ENCODE measurements at regions not wholly inside any gene's neighbourhood (a gene's known extent, or its start where the extent isn't known, plus 50 kb on each side); places are given as distances from the start of the nearest gene placed in this dataset.

DNA sequence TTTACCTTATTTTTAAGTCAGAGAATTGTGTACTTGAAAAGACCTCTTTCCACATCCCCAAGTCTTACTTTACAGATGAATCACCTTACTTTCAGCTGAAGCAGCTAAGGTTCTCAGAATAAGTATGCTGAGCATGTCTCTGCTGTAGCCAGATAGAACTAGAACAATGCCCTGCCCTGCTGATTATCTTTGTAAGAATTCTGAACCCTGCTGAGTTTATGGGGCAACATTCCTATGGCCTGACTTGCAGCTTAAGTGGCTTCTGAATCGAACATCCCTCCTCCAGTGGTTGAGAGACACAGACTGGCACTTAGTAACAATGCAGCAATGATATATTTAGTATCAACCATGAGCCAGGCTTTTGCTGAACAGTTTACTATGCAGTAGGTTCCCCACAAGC lies 592.0 kb upstream of the WWC1 start (continued):
- TF ChIP-seq, protein P1, sequence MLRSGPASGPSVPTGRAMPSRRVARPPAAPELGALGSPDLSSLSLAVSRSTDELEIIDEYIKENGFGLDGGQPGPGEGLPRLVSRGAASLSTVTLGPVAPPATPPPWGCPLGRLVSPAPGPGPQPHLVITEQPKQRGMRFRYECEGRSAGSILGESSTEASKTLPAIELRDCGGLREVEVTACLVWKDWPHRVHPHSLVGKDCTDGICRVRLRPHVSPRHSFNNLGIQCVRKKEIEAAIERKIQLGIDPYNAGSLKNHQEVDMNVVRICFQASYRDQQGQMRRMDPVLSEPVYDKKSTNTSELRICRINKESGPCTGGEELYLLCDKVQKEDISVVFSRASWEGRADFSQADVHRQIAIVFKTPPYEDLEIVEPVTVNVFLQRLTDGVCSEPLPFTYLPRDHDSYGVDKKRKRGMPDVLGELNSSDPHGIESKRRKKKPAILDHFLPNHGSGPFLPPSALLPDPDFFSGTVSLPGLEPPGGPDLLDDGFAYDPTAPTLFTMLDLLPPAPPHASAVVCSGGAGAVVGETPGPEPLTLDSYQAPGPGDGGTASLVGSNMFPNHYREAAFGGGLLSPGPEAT (IDR thresholded peaks at IDR 0.05; ENCODE audit: low read depth): no peak
- TF ChIP-seq, protein P2, sequence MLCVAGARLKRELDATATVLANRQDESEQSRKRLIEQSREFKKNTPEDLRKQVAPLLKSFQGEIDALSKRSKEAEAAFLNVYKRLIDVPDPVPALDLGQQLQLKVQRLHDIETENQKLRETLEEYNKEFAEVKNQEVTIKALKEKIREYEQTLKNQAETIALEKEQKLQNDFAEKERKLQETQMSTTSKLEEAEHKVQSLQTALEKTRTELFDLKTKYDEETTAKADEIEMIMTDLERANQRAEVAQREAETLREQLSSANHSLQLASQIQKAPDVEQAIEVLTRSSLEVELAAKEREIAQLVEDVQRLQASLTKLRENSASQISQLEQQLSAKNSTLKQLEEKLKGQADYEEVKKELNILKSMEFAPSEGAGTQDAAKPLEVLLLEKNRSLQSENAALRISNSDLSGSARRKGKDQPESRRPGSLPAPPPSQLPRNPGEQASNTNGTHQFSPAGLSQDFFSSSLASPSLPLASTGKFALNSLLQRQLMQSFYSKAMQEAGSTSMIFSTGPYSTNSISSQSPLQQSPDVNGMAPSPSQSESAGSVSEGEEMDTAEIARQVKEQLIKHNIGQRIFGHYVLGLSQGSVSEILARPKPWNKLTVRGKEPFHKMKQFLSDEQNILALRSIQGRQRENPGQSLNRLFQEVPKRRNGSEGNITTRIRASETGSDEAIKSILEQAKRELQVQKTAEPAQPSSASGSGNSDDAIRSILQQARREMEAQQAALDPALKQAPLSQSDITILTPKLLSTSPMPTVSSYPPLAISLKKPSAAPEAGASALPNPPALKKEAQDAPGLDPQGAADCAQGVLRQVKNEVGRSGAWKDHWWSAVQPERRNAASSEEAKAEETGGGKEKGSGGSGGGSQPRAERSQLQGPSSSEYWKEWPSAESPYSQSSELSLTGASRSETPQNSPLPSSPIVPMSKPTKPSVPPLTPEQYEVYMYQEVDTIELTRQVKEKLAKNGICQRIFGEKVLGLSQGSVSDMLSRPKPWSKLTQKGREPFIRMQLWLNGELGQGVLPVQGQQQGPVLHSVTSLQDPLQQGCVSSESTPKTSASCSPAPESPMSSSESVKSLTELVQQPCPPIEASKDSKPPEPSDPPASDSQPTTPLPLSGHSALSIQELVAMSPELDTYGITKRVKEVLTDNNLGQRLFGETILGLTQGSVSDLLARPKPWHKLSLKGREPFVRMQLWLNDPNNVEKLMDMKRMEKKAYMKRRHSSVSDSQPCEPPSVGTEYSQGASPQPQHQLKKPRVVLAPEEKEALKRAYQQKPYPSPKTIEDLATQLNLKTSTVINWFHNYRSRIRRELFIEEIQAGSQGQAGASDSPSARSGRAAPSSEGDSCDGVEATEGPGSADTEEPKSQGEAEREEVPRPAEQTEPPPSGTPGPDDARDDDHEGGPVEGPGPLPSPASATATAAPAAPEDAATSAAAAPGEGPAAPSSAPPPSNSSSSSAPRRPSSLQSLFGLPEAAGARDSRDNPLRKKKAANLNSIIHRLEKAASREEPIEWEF (IDR thresholded peaks at IDR 0.05; ENCODE audit: insufficient replicate concordance, low read depth, low read length): no peak
- TF ChIP-seq, protein P3, sequence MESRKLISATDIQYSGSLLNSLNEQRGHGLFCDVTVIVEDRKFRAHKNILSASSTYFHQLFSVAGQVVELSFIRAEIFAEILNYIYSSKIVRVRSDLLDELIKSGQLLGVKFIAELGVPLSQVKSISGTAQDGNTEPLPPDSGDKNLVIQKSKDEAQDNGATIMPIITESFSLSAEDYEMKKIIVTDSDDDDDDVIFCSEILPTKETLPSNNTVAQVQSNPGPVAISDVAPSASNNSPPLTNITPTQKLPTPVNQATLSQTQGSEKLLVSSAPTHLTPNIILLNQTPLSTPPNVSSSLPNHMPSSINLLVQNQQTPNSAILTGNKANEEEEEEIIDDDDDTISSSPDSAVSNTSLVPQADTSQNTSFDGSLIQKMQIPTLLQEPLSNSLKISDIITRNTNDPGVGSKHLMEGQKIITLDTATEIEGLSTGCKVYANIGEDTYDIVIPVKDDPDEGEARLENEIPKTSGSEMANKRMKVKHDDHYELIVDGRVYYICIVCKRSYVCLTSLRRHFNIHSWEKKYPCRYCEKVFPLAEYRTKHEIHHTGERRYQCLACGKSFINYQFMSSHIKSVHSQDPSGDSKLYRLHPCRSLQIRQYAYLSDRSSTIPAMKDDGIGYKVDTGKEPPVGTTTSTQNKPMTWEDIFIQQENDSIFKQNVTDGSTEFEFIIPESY (IDR thresholded peaks at IDR 0.05): no peak
- no peak for TF ChIP-seq PAX8 (IDR thresholded peaks at IDR 0.05)
- TF ChIP-seq POLR2AphosphoS5 (IDR thresholded peaks at IDR 0.05; ENCODE audit: low read length): no peak
- TF ChIP-seq, protein P4, sequence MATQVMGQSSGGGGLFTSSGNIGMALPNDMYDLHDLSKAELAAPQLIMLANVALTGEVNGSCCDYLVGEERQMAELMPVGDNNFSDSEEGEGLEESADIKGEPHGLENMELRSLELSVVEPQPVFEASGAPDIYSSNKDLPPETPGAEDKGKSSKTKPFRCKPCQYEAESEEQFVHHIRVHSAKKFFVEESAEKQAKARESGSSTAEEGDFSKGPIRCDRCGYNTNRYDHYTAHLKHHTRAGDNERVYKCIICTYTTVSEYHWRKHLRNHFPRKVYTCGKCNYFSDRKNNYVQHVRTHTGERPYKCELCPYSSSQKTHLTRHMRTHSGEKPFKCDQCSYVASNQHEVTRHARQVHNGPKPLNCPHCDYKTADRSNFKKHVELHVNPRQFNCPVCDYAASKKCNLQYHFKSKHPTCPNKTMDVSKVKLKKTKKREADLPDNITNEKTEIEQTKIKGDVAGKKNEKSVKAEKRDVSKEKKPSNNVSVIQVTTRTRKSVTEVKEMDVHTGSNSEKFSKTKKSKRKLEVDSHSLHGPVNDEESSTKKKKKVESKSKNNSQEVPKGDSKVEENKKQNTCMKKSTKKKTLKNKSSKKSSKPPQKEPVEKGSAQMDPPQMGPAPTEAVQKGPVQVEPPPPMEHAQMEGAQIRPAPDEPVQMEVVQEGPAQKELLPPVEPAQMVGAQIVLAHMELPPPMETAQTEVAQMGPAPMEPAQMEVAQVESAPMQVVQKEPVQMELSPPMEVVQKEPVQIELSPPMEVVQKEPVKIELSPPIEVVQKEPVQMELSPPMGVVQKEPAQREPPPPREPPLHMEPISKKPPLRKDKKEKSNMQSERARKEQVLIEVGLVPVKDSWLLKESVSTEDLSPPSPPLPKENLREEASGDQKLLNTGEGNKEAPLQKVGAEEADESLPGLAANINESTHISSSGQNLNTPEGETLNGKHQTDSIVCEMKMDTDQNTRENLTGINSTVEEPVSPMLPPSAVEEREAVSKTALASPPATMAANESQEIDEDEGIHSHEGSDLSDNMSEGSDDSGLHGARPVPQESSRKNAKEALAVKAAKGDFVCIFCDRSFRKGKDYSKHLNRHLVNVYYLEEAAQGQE (IDR thresholded peaks at IDR 0.05; ENCODE audit: low read depth, low read length): no peak
- TF ChIP-seq NFXL1 (IDR thresholded peaks at IDR 0.05; ENCODE audit: borderline replicate concordance): no peak
- TF ChIP-seq DPF2 (IDR thresholded peaks at IDR 0.05): no peak

Data from GM12878 (cell line).